Gastroesophageal sphincter (tissue), 3 donors: ENCODE measurements at regions not wholly inside any gene's neighbourhood (a gene's known extent, or its start where the extent isn't known, plus 50 kb on each side); places are given as distances from the start of the nearest gene placed in this dataset.

Source experiments
- POLR2A ChIP-seq, 2 donors: fragments of 450-650 bp; IDR thresholded peaks; one replicate each; pipeline ENCODE4 v1.6.1; 2017; ENCODE audit warnings: antibody characterized with exemption in 2 of 2, mild to moderate bottlenecking in 2 of 2, moderate library complexity in 1 of 2
- POLR2AphosphoS5 ChIP-seq: sonication (generic); formaldehyde crosslinking; IDR thresholded peaks from one replicate; pipeline ENCODE4 v1.6.1; 2017; ENCODE audit warnings: antibody characterized with exemption
- TF ChIP-seq, protein P1 (sequence below), 4 experiments: fragments of 200-600 bp in 2 of 4; fragments of 450-650 bp in 2 of 4; sonication (generic) in 1 of 4; IDR thresholded peaks; one replicate each; pipeline ENCODE4 v1.5.1; 2017 to 2019; ENCODE audit warnings: antibody characterized with exemption in 4 of 4, mild to moderate bottlenecking in 2 of 4, moderate library complexity in 2 of 4

DNA sequence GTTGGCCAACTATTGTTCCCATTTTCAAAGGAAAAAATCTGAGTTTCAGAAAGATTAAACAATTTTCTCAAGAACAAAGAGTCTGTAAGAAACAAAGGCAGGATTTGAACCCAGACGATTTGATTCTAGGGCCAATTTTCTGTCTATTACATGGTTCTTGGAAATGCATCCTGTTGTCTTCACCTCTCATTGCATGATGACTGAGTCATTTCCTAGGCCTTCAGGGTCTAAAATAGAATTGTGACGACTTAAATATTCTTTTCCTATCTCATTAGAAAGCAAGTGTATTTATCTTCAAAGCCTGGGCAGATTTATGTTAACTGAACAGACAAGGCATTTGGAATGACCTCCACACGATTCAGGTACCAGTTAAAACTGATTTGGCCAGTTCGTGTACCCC lies 512.9 kb downstream of the NTRK2 start:
- TF ChIP-seq, protein P1, sequence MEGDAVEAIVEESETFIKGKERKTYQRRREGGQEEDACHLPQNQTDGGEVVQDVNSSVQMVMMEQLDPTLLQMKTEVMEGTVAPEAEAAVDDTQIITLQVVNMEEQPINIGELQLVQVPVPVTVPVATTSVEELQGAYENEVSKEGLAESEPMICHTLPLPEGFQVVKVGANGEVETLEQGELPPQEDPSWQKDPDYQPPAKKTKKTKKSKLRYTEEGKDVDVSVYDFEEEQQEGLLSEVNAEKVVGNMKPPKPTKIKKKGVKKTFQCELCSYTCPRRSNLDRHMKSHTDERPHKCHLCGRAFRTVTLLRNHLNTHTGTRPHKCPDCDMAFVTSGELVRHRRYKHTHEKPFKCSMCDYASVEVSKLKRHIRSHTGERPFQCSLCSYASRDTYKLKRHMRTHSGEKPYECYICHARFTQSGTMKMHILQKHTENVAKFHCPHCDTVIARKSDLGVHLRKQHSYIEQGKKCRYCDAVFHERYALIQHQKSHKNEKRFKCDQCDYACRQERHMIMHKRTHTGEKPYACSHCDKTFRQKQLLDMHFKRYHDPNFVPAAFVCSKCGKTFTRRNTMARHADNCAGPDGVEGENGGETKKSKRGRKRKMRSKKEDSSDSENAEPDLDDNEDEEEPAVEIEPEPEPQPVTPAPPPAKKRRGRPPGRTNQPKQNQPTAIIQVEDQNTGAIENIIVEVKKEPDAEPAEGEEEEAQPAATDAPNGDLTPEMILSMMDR (IDR thresholded peaks at IDR 0.05): no peak
- TF ChIP-seq POLR2AphosphoS5 (no peak), POLR2A (IDR thresholded peaks at IDR 0.05) (no peak)
